ENCODE measurements at regions not wholly inside any gene's neighbourhood (a gene's known extent, or its start where the extent isn't known, plus 50 kb on each side); places are given as distances from the start of the nearest gene placed in this dataset.
"Not testable (repeated sequence)": the region's sequence is repeated elsewhere in the genome, so short reads cannot be mapped to it uniquely, and the experiment has no call there.

GRCh38 chr5:86152988-86153560 is 464.7 kb upstream of the COX7C start:
- no peaks in the 10 kb centered on the region for H4K20me1 ChIP-seq
- no peak overlapping the region for H3K4me2 ChIP-seq
- H3K27me3 ChIP-seq = no peaks in the 10 kb centered on the region
- no peaks in the 10 kb centered on the region for H3K36me3 ChIP-seq
- no peaks in the 10 kb centered on the region for H3K9me3 ChIP-seq
- TF ChIP-seq Cebpa-rat (IDR thresholded peaks at IDR 0.05) = no peak
- no peak overlapping the region for H3K4me3 ChIP-seq
- no peaks in the 10 kb centered on the region for H3K4me1 ChIP-seq
- no peak overlapping the region for H3K9ac ChIP-seq
- H3K27ac ChIP-seq = no peak overlapping the region

- H3K4me2 ChIP-seq = no peak overlapping the region
- H3K4me1 ChIP-seq = no peaks in the 10 kb centered on the region
- no peaks in the 10 kb centered on the region for H3K36me3 ChIP-seq
- no peak for TF ChIP-seq Cebpa-rat (IDR thresholded peaks at IDR 0.05)
- H3K27ac ChIP-seq = no peak overlapping the region
- H4K20me1 ChIP-seq = no peaks in the 10 kb centered on the region
- H3K9me3 ChIP-seq = no peaks in the 10 kb centered on the region
- H3K27me3 ChIP-seq = no peaks in the 10 kb centered on the region
- H3K9ac ChIP-seq = no peak overlapping the region
- H3K4me3 ChIP-seq = no peak overlapping the region
These were observed 461.9 kb upstream of the COX7C start for GRCh38 chr5:86155796-86156195.

DNA sequence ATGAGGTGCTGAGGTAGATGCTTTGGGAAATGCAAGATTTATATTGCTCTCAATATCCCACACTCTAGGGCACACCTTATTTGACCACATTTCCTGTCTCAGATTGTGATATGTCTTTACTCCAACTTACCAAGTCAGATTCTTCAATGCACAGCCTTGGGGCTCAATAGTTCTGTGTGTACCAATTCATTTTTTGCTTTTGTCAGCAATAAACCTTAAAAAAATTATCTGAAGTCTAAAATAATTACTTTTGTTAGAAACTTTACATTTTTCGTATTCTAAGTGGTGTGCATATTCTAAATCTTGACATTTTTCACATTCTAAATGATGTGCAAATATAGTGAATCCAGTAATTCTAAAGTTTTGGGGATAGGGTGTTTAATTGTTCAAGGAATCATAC is 447.5 kb upstream of the COX7C start:
- TF ChIP-seq Cebpa-rat (IDR thresholded peaks at IDR 0.05) = no peak
- no peak overlapping the region for H3K9ac ChIP-seq
- no peak overlapping the region for H3K27ac ChIP-seq
- no peaks in the 10 kb centered on the region for H3K36me3 ChIP-seq
- no peak overlapping the region for H3K4me2 ChIP-seq
- no peaks in the 10 kb centered on the region for H3K4me1 ChIP-seq
- H3K4me3 ChIP-seq = no peak overlapping the region
- H3K27me3 ChIP-seq = no peaks in the 10 kb centered on the region
- no peaks in the 10 kb centered on the region for H4K20me1 ChIP-seq
- no peaks in the 10 kb centered on the region for H3K9me3 ChIP-seq

GRCh38 chr5:86175224-86175623 is 442.5 kb upstream of the COX7C start:
- Histone ChIP-seq H3K4me2 (no peak overlapping the region), H3K27ac (no peak overlapping the region), H3K9ac (no peak overlapping the region), H3K4me3 (no peak overlapping the region), H3K9me3 (no peaks in the 10 kb centered on the region), H3K36me3 (no peaks in the 10 kb centered on the region), H3K27me3 (no peaks in the 10 kb centered on the region), H4K20me1 (no peaks in the 10 kb centered on the region), H3K4me1 (no peaks in the 10 kb centered on the region)
- no peak for TF ChIP-seq Cebpa-rat (IDR thresholded peaks at IDR 0.05)

DNA sequence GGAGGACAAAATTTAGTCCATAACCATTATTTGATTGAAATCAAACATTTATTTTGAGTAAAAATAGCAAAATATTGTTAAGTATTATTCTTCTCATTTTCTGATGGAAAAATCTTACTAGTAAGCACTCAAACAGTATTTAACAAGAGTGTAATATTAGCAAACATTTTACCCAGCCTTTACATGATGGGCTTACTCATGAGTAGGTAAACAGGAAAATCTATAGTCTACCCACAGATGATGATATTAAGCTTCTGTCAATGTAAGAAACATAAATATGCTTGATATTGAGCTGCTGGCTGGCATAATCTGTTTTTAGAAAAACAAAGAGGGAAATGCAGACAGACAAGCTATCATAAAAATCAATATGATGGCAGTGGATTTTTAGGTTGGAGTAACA is 418.5 kb upstream of the COX7C start:
- Histone ChIP-seq H3K4me2 (no peak overlapping the region), H3K4me3 (no peak overlapping the region), H3K36me3 (no peaks in the 10 kb centered on the region), H3K9ac (no peak overlapping the region), H3K4me1 (no peaks in the 10 kb centered on the region), H3K27me3 (no peaks in the 10 kb centered on the region), H3K27ac (no peak overlapping the region), H3K9me3 (no peaks in the 10 kb centered on the region), H4K20me1 (no peaks in the 10 kb centered on the region)
- no peak for TF ChIP-seq Cebpa-rat (IDR thresholded peaks at IDR 0.05)

GRCh38 chr5:86228147-86228546 is 389.6 kb upstream of the COX7C start:
- H3K9ac ChIP-seq = no peak overlapping the region
- H3K4me3 ChIP-seq = no peak overlapping the region
- H3K27ac ChIP-seq = no peak overlapping the region
- TF ChIP-seq Cebpa-rat (IDR thresholded peaks at IDR 0.05) = no peak
- no peaks in the 10 kb centered on the region for H3K4me1 ChIP-seq
- no peaks in the 10 kb centered on the region for H3K27me3 ChIP-seq
- H4K20me1 ChIP-seq = no peaks in the 10 kb centered on the region
- no peaks in the 10 kb centered on the region for H3K9me3 ChIP-seq
- no peaks in the 10 kb centered on the region for H3K36me3 ChIP-seq
- no peak overlapping the region for H3K4me2 ChIP-seq

DNA sequence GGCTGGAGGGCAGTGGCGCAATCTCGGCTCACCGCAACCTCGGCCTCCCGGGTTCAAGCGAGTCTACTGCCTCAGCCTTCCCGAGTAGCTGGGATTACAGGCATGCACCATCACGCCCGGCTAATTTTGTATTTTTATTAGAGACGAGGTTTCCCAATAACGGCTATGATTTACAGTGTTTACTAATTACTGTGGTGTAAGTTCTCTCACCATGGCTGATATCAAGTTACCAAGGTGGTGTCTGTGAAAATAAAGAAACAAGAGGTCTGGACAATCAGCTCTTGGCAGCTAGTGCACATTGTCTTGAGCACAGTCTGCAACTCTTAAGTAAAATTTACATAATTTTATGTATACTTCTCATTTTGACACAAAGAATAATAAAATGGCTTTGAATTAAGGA is 385.5 kb upstream of the COX7C start:
- Histone ChIP-seq H3K4me3 (no peak overlapping the region), H3K9me3 (no peaks in the 10 kb centered on the region), H3K36me3 (no peaks in the 10 kb centered on the region), H3K4me2 (no peak overlapping the region), H4K20me1 (no peaks in the 10 kb centered on the region), H3K27me3 (no peaks in the 10 kb centered on the region), H3K4me1 (no peaks in the 10 kb centered on the region), H3K27ac (no peak overlapping the region), H3K9ac (no peak overlapping the region)
- TF ChIP-seq Cebpa-rat (IDR thresholded peaks at IDR 0.05) = no peak

GRCh38 chr5:86244153-86244552 is 373.6 kb upstream of the COX7C start:
- Histone ChIP-seq H3K4me2 (no peak overlapping the region), H3K27me3 (no peaks in the 10 kb centered on the region)
- TF ChIP-seq Cebpa-rat (IDR thresholded peaks at IDR 0.05) = no peak

GRCh38 chr5:86257871-86258270 is 359.9 kb upstream of the COX7C start:
- H3K27me3 ChIP-seq = no peaks in the 10 kb centered on the region
- no peak for TF ChIP-seq Cebpa-rat (IDR thresholded peaks at IDR 0.05)
- H3K27ac ChIP-seq = no peak overlapping the region
- no peaks in the 10 kb centered on the region for H3K36me3 ChIP-seq
- H3K4me2 ChIP-seq = no peak overlapping the region
- H3K9ac ChIP-seq = no peak overlapping the region
- no peak overlapping the region for H3K4me3 ChIP-seq
- no peaks in the 10 kb centered on the region for H3K9me3 ChIP-seq
- no peaks in the 10 kb centered on the region for H4K20me1 ChIP-seq
- no peaks in the 10 kb centered on the region for H3K4me1 ChIP-seq

More at GRCh38 chr5:86244153-86244552, 373.6 kb upstream of the COX7C start:
- H3K9me3 ChIP-seq = no peaks in the 10 kb centered on the region
- no peak overlapping the region for H3K27ac ChIP-seq
- no peak overlapping the region for H3K9ac ChIP-seq
- no peaks in the 10 kb centered on the region for H3K36me3 ChIP-seq
- no peak overlapping the region for H3K4me3 ChIP-seq
- no peaks in the 10 kb centered on the region for H4K20me1 ChIP-seq
- H3K4me1 ChIP-seq = no peaks in the 10 kb centered on the region

DNA sequence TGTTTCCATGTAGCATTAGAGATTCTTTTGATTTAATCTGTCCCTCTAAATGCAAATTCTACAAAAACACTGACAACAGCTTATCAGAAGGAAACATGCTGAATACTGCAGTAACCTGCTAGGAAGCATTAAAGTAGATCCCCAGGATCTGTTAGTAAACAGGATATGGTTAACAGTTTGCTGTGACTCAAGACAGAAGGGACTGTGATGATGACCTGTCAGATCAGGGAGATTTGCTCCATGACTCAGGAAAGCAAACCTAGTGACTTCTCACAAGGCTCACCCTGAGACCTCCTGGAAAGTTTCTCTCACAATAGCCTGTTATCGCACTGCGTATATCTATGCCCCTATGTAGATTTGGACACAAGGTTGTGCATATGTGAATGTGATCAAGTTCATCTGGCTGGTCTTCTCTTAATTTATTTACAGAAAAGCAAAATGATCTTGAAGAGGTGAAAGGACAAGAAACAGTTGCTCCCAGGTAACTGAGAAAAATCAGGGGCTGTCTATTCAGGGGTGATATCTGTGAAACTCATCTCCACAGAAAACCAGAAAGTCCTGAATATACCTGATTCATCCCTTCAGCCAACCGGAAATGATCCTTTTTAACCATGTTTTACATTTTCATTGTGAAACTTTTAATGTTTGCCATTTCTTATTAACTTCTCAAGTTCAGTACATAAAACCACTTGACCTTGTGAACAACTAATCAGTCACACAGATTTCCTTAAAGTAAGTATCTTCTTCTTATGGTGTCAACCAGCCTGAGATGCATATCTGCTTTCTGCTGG is 333.1 kb upstream of the COX7C start:
- not testable (repeated sequence) for H4K20me1 ChIP-seq, H3K9me3 ChIP-seq, H3K27me3 ChIP-seq, H3K4me2 ChIP-seq, H3K36me3 ChIP-seq, H3K27ac ChIP-seq, H3K4me3 ChIP-seq, H3K9ac ChIP-seq
- peaks cover 14% of the 10 kb centered on the region for H3K4me1 ChIP-seq

GRCh38 chr5:86287437-86287836 is 330.3 kb upstream of the COX7C start:
- not testable (repeated sequence) for H3K27me3 ChIP-seq, H4K20me1 ChIP-seq, H3K27ac ChIP-seq, H3K36me3 ChIP-seq, H3K4me3 ChIP-seq, H3K9me3 ChIP-seq, H3K9ac ChIP-seq
- H3K4me1 ChIP-seq = peaks cover 14% of the 10 kb centered on the region
- peak overlapping the region; percentile 43 for H3K4me2 ChIP-seq

- H3K4me1 ChIP-seq = peaks cover 14% of the 10 kb centered on the region
- H3K36me3 ChIP-seq, H3K9me3 ChIP-seq, H3K4me3 ChIP-seq, H3K27me3 ChIP-seq, H4K20me1 ChIP-seq, H3K9ac ChIP-seq, H3K4me2 ChIP-seq, H3K27ac ChIP-seq: not testable (repeated sequence)
These were observed 328.0 kb upstream of the COX7C start for GRCh38 chr5:86289786-86290185.

DNA sequence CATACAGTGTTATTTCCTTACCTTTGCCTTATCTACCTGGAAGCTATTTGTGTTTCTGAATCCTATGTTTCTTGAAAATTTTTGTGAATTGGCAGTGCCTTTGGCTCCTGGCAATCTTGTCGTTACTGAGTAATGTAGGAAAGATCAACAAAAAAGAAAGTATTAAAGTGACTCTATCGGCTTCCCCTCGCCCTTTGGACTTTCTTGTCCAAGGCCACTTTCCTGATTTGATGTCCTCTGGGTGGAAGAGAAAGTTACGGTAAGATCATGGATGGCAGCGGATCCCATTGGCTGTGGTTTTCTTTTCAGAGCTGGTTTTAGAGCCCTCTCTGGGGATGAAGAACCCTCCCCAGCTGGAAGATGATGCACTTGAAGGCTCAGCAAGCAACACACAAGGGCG is 324.9 kb upstream of the COX7C start:
- not testable (repeated sequence) for H3K27ac ChIP-seq, H3K36me3 ChIP-seq, H3K4me3 ChIP-seq, H4K20me1 ChIP-seq, H3K4me2 ChIP-seq, H3K4me1 ChIP-seq, H3K27me3 ChIP-seq, H3K9ac ChIP-seq, H3K9me3 ChIP-seq

DNA sequence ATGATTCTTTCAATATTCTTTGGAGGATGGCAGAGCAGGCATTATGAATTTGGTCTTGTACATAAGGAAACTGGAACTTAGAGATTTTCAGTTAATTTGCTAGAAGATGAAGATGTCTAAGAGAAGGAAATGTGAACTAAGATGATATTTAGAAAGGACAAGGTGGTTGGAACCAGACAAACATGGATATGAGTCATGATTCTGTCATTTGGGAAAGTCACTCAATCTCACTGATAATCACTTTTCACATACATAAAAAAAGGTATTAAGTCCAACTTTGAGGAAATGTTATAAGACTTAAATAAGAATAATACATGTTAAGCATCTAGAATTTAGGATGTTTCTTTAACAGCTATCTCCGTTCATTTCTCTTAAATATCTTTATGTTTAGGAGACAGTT is 315.1 kb upstream of the COX7C start:
- not testable (repeated sequence) for H3K36me3 ChIP-seq, H3K27me3 ChIP-seq

More for the DNA sequence above, 315.1 kb upstream of the COX7C start:
- not testable (repeated sequence) for H3K4me3 ChIP-seq, H3K4me1 ChIP-seq, H3K27ac ChIP-seq, H3K9ac ChIP-seq, H3K4me2 ChIP-seq, H3K9me3 ChIP-seq, H4K20me1 ChIP-seq

Data from BLaER1 (cell line).